ENCODE measurements at regions not wholly inside any gene's neighbourhood (a gene's known extent, or its start where the extent isn't known, plus 50 kb on each side); places are given as distances from the start of the nearest gene placed in this dataset.

DNA sequence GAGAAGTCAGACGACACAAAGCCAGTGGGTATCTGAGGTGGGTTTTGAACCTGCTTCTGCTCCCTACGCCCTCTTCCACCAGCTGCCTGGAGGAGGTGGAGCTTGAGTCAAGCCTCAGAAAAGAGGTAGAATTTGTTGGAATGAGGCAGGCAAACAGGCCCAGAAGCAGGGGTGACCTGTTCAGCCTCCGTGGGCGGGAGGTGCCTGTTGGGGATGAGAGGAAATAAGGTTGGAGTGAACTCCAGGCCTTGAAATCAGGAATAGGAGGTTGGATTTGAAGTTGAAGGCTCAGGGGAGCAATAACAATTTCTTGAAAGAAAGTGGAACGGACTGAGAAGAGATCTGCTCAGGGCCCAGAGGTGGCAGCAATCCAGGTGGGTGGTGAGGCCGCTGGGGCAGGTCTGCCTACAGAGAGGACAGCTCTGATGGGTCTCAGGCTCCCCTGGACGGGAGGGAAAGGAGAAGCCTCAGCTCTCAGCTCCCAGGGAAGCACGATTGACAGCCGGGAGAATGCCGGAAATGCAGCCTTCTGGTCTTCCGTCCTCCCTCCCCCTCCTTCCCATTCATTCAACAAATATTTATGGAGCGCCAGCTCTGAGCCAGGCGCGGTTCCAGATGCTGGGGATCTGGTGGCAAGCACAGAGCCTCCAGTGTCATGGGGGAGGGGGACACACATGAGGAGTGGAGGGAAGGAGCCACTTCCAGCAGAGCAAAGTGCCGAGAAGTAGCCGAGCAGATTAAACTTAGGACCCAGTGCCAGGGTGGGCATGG, 61.9 kb upstream of the CIBAR2 start:
- DNase-seq (ENCODE audit: low read depth): no peak

DNA sequence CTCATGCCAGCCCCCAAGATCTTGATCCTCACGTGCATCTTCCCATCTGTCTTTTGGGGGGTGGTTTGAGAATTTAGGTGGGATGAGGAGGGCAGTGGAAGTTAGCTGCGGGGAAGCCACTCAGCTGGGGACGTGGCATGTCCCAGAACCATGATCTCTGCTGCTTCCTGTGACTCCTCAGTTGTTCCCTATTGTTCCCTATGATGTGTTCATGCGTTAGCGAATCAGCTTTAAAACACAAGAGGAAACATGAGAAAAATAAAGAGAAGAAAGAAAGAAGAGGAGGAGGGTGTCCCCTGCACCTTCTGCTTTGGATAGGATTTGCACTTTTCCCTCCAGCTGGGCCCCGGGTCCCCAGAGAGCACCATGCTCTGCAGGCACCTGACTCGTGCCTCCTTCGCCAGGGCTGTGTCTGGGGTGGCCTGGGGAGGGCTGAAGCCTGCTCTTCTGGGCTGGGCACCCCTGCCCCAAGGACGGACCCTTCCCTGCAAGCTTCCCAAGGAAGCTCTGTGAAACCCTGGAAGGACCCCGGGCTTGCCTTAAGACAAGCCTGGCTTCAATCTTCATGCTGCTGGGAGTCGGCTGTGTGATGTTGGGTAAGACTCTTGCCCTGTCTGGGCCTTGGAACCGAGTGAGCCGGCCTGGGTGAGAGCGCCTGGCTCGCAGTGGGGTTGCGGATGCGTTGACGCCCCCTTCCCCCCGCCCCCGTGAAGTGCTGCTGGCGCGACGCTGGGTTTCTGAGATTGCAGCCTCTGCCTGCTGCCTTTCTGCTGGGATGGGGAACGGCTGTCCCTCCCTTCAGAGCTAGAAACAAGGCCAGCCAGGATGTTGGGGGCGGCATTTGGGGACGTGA, 62.8 kb upstream of the CIBAR2 start:
- no peak for DNase-seq (ENCODE audit: low read depth)

DNA sequence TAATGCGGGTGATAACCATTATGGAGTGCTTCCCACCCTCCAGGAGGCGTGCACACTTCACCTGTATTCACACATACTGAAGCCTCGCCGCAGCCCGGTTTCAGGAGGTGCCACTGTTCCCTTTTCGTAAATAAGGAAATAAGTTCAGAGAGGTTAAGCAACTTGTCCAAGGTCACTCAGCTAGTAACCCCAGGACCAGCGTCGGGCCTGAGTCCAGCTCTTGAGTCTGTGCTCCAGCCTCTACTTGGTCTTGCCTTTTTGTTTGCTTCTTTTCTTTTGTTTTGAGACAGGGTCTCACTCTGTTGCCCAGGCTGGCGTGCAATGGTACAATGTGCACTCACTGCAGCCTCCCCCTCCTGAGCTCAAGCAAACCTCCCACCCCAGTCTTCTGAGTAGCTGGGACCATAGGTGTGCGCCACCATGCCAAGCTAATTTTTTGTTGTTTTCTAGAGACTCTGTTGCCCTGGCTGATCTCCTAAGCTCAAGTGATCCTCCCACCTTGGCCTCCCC, 63.5 kb upstream of the CIBAR2 start:
- DNase-seq (ENCODE audit: low read depth): no peak

DNA sequence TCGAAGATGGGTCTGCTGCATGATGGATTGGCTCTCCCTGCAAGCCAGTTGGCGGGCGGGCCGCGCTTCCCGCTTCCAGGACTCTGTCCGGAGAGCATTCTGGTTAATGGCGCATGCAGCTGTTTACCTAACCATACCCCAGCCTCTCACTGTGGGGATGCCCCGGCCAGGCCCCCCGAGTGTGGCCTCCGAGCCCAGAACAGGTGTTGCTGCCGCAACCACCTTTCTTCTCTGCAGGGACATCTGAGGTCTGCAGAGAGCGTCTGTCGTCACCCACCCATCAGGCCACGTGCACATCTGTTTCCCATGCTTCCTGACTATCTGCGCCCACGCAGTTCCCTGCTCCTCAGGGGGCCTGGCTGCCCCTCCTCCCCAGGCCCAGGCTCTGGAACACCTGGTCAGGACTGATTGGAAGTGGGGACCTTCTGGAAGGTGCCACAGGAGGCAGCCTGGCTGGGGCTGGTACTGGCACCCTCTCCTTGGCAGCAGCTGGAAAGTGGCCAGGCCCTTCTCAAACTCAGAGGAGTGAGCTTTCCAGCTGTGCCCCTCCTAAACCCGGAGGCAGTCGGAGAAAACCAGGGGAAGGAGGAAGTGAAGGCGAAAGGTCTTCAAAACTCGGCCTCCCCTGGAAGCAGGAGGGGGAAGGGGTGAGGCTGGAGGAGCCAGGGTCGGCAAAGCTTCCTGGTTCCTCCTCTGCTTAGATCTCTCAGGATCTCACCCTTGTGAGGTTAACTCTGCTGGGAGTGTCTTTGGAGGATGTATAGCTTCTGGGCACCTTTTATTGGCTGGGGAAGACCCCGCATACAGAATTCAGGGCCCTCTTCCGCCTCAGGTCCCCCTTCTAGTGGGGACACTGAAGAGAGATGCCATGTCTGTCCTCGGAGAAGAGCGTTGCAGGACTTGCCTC, 64.5 kb upstream of the CIBAR2 start:
- DNase-seq (ENCODE audit: low read depth): no peak

DNA sequence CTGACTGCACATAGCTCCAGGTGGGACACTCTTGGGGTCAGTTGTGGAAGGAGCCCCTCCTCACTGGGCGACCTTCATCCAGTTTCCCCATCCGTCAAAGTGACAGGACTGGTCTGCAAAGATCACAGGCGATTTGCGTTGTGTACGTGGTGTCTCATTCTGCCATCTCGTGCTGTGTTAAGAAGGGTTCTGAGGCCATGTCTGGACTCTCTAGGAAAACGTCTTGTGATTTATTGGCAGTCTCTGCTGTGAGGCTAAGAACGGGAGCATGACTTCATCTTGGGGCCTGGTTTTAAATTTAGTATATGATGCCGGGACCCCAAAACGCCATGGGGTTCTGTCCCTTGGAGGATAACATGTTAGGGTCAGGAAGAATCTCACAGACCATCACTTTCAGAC, 65.2 kb upstream of the CIBAR2 start:
- no peak for DNase-seq (ENCODE audit: low read depth)

DNA sequence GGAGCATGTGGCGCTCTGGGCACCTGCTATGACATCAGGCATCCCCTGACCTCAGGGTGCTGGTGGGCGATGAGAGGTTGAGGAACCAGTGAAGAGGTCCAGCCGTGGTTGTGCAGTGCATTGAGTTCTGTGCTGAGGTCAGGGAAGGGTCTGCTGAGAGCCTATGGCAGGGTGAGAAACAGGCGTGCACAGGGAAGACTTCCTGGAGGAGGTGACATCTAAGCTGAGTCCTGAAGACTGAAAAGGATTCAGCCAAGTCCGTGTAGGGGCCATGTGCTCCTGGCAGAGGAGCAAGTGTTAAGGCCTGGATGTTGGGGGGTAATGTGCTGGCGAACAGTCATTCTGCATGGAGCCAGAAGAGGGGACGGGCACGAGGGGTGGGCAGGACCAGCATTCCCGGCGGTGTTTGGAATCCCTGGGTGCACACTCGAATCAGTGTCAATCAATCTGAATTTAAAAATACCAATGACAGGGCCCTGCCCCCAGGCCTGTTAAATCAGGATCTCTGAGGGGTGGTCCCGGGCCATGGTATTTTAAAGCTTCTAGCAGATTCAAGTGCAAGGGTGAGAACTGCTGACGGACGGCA, 65.8 kb upstream of the CIBAR2 start:
- no peak for DNase-seq (ENCODE audit: low read depth)

DNA sequence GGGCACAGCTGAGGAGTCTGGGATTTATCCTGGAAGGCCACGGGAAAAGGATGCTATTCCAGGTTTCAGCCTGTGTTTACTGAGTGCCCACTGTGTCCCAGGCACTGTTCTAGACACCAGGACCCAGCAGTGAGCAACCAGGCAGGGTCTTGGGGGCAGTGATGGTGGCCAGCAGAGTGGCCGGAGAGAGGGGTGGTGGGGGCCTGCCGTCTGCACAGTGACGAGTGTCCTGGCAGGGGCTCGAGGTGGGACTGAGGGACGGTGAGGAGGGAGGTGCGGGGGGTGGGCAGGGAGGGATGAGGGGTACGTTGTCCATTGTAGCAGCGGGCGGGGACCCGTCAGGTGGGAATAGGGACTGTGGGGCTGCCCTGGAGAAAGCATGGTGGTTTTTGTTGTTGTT, 66.3 kb upstream of the CIBAR2 start:
- DNase-seq (ENCODE audit: low read depth): no peak

DNA sequence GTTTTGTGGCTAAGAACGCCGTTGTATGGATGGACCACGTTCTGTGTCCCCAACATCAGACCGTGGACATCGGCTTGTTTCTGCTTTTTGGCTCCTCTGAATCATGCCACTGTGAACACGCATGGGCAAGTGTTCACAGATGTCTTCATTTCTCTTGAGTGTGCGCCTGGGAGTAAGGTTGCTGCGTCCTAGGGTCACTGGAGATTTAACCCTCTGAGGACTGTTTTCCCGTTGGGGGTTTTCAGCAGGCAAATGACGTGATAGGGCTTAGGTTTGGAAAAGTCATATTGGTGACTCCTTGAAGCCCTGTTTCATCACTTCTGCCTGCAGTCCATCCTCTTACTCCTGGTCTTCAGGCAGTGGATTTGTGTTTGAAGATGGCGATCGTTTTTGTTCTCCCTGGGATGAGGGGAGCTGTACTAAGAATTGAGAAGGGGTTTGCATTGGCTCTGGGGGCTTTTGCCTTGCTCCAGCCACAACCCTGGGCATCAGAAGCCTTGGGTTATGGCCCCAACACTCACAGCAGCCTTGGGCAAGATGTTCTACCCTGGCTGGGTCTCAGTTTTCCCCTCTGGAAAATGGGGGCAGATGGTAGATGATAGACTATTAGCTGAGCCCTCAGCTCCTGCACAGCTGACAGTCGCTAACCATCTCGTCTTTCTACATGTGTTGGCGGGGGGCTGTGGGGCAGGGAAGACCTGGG, 67.2 kb upstream of the CIBAR2 start:
- no peak for DNase-seq (ENCODE audit: low read depth)

DNA sequence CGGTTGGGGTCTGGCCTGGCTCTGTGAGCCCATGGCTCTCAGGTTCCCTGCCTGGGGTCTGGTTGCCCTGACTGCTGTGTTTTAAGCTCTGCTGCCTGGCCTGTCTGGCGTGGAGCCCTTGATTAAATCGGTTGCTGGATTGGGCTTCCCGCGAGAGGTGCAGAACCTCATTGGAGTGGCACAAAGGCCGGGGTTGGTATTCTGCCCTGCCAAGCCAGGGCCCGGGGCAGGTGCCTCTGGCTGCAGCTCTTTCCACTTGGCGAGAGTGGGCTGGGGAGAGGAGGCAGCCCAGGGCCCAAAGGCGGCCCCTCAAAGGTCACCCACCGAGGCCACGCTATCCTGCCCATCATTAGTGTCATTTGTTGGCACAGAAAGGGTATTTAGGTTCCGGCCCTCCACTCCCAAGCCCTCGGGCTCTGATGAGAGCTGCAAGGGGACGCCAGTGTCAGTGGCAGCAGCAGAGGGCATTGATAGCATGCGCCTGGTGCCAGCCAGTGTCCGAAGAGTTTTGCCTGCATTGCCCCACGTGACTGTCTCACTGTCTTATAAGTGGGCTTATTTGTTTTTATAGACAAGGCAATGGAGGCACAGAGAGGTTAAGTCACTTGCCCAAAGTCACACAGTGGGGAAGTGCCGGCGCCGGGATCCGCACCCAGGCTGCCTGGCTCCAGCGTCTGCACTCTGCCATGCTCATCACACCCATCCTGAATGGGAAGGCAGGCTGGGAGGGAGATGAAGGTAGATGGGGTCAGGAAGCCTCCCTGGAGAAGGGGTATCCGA, 68.0 kb upstream of the CIBAR2 start:
- no peak for DNase-seq (ENCODE audit: low read depth)

DNA sequence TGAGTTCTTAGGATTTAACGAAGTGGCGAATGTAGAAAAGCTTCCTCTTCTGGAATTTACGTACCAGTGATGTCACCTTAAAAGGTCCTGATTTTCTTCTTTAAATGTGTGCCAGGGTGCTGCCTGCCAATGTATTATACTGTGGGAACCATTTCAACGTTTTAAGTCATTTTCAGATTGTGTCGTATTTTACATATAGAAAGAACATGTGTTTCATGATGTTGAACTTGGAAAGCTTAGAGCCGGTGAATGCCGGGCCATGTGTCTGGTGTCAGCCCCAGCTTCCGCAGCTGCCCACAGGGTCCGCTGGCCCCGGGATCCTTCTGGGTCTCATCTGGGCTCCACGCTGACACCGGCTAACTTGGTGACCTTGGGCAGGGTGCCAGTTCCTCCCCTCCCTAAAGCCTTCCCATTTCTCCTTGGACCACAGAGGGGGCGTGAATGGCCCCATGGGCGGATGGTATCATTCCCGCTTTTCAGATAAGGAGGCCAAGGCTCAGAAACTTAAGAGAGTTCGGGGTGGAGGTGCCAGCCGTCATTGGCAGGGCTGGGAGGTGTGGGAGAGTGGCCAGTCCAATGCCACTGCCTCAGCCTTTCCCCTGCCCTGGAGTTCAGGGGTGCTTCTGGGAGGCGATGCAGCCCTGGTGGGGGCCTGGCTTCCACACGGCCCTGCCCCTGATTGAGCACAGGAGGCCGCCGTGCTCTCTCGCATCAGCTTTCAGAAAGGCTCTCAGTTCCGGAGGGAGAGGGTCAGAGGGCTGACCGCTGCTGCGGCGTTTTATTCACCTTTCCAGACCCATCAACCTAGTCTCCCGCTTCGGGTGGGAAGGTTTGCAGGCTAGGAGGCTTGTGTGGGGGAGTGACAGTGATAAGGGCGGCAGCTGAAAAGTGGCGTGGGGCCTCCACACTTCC, 68.8 kb upstream of the CIBAR2 start:
- DNase-seq (ENCODE audit: low read depth): no peak

DNA sequence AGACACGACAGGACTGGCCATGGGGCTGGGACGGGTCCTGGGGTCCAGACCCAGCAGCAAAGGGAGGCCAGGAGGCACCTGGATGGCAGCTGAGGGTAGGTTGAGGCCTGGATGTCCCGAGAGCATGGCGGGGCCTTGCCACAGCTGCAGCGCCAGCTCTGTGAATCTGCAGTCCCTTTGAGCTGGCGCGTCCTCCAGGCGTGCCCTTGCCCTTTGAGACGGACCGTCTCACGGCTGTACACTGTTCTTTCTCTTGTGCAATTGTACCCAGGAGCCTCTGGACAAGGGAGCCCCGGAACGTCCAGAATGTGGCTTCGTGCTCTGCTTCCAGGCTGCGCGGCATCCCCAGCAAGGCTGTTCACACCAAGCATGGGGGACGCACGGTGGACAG, 69.5 kb upstream of the CIBAR2 start:
- no peak for DNase-seq (ENCODE audit: low read depth)

DNA sequence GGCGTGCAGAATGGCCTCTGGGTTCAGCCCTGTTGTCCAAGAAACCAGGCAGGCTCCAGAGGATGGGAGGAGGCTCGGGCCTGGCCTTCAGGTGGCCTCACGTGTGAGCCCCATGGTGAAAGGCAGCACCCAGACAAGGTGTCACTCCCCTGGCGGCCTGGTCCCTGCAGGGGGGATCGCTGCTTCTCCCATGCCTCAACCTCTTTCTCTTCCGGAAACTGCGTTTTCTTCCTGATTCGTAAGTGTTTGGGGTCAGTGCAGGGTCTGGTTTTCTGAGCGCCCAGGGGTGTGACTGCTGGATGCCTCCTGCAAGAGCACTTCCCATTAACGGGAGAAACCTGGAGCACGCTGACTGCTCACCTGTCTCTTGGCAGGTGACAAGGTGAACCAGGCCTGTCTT, 70.0 kb upstream of the CIBAR2 start:
- DNase-seq (ENCODE audit: low read depth): no peak

DNA sequence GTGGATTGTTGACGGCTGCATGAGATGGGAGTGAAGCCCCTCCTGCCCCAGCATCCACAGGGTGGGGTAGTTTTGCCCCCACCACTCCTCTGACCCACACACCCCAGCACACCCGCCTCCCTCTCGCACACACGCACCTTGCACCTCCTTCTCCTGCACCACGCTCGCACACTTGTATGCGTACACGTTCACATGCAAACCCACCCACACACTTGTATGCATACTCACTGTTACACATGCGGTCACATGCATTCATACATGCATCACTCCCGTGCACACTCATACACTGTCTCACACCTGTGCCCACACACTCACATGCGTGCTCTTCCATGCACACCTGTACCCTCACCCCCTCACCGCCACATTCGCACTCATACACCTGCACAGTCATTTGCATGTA, 70.5 kb upstream of the CIBAR2 start:
- DNase-seq (ENCODE audit: low read depth): no peak

DNA sequence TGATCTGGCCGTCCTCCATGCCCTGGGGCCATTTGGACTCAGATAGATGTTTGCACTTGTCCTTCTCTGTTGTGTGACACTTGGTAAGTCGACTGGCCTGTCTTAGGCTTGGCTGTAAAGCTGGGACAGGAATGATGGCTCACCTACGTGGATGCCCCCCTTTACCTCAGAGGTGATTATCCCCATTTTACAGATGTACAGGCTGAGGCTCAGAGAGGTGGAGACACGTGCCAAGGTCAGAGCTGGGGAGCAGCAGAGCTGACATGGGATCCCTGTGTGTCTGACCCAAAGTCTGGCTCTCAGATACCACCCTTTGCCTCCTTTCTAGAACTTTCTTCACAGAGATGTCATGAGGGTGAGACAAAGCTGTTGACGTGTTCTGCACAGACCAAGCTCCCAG, 71.3 kb upstream of the CIBAR2 start:
- DNase-seq (ENCODE audit: low read depth): no peak

DNA sequence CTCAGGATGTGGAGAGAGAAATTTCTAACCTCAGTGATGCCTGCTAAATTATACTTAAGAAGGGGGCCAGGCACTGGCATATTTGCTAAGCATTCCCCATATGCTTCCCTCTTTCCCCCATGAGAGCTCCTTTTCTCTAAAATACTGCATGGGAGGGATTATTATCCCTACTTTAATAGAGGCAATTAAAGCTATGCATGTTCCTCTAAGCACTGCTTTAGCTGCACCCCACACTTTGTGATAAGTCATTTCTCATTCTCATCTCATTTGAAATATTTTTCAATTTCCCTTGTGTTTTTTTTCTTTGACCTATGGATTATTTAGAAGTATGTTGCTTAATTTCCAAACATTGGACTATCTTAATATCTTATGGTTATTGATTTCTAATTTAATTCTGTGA, 72.1 kb upstream of the CIBAR2 start:
- no peak for DNase-seq (ENCODE audit: low read depth)

DNA sequence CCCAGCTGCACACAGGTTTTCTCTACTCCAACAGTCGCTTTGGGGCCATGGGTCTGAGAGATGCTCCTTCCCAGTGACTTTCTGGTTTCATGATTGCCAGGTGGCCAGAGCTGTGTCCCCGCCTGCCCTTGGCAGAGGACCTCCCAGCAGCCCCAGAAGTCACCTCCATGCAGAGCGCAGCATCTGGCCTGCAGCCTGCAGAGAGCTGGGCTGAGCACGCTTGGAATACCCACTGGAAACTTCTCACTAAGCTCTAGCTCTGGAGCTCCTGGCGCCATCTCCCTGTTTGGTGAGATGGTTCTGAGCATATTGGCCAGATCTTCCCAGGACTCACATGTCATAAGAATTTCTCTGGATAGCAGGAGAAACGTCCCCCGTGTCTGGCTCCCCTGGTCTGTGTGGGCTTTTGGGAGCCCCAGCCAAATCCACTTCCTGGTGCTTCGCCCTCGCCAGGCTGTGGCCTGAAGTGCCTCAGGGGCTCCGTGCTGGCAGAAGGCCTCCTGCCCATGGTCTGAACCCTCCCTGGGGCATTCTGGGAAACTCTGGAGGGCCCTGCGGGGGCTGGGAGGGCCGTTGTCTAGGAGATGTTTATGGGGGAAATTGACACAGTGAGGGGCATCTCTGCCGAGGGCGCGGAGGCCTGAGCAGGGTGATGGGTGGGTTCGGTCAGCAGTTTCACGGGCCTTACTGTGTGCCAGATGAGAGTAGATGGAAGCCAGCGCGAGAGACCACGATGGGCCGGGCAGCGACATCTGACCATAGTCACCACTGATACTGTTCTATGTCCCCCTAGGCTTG, 73.2 kb upstream of the CIBAR2 start:
- DNase-seq (ENCODE audit: low read depth): no peak

DNA sequence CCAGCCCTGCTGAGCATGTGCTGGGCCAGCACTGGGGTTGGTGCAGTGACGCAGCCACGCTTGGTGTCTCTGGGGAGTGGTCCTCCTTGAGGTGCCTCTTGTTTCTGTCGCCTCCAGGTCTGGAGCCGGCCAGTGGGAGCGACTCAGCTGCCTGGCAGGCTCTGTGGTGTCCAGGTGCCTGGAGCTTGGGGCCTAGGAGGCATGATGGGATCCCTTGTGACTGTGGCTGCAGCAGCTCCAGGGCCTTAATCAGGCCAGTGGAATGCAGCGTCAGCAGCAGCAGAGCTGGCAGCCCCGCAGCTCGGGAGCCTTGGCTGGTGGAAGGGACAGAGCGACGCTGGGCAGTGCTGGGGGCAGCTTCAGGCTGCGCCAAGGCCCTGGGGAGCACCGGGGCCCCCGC, 74.7 kb upstream of the CIBAR2 start:
- no peak for DNase-seq (ENCODE audit: low read depth)

DNA sequence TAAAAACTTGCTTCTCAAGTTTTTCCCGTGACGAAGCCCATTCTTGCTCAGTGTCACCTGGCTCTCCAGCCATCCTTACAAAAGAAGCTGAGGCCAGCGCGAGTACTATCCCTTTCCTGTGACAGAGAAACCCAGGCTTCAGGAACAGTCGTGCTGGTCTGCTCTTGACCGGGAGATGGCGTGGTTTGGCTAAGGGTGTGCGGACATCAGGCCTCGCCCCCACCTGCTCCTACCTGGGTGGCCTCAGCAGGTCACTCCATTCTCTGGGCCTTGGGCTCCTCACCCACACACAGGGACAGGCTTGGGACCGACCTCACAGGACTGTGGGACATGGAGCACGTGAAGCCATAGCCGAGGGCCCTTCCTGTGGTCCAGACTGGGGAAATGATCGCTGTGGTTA, 75.2 kb upstream of the CIBAR2 start:
- DNase-seq (ENCODE audit: low read depth): no peak

DNA sequence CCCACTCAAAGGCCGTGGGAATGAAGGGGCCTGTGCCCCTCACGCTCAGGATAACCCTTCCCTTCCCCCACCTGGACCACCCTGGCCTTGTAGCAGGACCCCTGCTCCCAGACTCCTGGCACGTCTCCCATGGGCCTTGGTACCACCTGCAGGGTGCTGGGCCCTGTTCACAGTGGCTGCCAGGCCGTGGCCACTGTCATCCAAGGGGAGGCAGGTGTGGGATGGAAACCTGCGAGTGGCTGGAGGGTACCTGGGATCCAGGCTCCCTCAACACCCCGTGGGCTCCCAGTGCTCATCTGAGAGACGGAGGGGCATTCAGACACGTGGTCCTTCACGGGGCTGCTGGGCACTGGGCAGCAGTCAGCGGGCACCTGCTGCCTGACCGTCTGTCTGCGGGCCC, 75.6 kb upstream of the CIBAR2 start:
- no peak for DNase-seq (ENCODE audit: low read depth)
